ENCODE measurements at regions not wholly inside any gene's neighbourhood (a gene's known extent, or its start where the extent isn't known, plus 50 kb on each side); places are given as distances from the start of the nearest gene placed in this dataset.

DNA sequence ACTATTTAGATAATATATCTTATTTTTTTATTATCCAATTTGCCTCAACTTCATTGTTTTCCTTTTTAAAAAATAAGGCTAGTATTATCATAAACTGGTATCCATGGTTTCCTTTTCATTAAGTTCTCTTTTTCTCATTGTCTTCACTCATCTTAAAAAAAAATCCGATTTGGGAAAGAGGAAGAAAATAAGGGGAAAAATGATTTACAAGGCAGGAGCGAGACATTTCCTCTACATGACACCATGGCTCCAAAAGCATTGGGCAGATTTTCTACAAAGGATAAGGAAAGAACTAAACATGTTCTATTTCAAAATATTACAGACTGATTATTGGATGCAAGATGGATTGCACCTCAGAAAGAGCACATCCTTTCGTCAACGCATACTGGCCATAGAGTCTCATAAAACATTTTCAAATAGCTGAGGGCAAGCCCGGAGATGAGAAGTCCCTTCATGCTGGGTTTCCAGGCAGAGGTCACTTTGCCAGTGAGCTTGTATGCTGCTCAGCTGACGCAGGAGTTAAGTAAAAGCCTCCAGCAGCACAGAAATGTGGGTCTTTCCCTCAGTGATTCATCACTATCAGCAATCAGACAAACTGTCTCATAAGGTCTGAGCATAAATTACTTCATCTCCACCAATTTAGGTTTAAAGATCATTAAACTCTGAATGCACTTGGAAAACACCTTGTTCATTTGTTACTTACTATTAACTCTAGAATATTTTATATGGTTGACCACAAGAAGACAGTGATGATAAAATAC is 129.0 kb upstream of the TNFAIP3 start:
- DNase-seq, result peak; percentile 9

DNA sequence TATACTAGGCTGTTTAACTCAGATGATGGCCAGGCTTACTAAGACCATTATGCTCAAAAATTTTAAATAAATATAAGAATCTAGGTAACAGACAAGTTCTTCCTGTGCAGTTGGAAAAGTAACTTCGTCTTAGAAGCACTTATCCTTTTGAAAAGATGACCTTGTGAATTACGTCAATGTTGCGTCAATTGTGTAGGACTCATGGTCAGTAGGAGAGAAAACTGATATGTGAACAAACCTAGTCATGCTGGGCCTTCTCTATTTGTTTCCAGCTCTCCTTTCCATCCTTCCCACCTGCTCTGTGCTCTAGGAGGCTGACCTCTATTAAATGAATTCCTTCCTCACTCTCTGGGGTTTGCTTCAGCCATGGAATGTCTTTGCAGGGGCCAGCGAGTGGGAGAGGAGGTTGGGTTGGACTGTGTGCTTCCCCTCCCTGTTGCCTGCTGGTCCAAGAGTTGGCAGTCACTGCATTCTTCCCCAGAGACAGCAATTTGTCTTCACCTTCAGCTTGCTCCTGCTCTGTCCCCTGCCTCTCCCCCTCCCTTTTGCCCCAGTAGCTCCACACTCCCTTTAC is 128.0 kb upstream of the TNFAIP3 start:
- DNase-seq, result no peak

DNA sequence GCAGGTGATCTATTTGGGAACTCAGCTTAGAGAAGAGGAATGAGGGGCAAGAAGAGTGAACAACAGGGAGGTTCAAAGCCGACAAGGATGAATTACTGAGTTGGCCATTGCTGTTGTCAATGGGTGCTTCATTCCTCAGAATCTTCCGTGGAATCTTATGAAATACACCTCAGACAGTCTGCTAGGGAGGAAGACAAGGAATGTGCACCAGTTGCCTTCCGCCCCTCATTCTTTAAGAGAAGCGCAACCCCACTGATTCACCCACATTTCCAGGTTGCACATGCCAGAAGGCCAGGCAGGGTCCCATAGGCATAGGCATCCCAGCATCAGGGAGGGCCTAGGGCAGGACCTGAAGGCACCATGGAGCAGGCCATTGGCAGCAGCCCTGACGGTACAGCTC is 127.5 kb upstream of the TNFAIP3 start:
- DNase-seq, result no peak

DNA sequence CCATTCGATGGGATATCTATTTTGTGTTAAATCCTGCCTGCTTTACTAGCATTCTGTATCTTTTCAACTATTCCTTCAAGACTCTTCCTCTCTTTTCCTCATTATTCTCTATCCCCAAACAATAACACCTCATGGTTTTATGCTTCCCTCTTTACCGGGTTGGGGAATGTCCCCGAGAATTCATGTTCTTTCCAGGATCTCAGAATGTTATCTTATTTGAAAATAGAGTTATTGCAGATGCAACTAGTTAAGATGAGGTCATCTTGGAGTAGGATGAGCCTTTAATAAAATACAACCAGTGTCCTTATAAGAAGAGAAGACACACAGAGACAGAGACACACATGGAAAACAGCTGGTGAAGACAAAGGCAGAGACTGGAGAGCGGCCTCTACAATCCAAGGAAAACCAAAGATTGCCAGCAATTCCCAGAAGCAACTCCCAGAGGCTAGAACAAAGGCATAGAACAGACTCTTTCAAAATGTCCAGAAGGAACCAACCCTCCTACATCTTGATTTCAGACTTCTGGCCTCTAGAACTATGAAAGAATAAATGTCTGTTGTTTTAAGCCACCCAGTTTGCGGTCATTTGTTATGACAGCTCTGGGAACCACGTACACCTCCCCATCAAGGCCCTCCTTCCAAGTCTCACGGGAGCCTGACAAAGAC is 126.8 kb upstream of the TNFAIP3 start:
- DNase-seq, result no peak

DNA sequence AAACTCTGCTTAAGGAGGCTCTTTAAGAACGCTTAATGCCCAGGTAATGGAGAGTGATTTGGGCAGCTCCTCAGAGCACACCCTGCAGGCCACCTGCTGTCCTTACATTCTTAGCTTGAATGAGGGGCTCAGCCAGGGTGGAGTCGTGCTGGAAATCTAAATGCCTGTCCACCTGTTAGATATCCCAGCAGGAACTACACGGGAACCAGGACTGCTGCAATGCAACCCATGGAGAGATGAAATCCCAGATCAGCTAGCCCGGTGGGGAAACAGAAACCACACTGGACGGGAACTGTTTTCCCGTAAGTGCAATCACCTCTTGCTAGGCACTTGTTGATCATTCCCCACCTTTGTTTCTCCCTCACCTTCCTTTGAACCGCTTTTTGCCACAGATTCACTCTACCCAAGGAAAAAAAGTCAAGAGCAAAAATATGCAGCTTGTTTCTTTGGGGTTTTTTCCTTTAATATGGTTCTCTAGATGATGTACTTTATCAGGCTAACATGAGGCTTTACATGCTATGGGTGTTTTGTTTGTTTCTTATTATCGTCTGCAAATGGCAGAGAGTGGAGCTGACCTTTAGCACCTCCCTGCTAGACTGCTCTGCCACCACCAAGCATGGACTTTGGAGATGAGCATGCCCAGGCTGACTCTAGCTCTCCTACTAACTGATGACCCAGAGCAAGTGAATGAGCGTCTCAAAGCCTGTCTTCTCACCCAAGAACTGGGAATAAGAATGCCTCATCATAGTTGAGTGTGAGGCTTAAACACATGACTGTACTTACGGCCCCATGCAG is 125.9 kb upstream of the TNFAIP3 start:
- no peak for DNase-seq

DNA sequence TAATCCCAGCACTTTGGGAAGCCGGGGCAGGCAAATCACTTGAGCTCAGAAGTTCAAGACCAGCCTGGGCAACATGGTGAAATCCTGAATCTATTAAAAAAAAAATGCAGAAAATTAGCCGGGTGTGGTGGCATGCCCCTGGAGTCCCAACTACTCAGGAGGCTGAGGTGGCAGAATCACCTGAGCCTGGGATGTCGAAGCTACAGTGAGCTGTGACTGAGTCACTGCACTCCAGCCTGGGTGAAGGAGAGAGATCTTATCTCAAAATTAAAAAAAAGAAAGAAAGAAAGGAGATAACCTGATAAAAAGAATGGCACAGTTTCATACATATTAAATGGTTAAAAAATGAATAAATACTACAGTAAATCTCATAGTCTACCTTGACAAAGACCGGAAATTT is 123.6 kb upstream of the TNFAIP3 start:
- peak; percentile 42 for DNase-seq

DNA sequence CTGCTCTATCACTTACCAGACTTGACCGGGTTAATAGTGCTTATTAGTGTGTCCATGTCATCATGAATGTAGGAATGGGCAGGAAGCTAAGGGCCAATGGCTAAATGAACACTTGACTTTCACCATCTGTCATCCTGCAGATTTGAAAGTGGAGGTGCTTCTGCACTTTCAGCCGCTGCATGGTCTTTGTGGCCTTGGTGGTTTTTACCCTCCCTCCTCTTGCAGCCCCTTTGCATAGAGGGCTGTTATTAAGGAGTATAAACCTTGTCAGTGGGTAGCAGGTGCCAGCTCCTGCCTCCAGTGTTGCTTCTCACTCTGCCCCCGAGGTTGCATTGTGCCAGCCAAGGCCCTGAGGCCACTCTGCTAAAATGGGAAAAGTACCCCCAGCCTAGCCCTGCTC is 122.2 kb upstream of the TNFAIP3 start:
- no peak for DNase-seq

DNA sequence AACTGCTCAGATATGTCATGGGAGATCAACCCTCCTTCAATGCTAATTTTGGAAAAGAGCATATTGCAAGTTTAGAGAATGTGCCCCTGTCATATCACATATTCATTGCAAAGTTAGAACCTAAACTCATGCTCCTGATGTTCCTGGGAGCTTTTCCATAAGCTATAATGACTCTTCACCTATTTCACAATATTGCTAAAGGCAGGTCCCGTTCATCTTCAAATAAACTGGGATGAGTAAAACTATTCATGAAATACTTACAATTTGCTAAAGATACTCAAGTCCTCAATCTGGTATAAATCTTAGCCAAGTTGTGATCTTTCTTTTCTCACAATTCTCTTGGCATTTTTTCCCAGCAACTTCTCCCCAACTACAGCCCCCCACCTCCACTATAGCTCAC is 121.7 kb upstream of the TNFAIP3 start:
- no peak for DNase-seq

DNA sequence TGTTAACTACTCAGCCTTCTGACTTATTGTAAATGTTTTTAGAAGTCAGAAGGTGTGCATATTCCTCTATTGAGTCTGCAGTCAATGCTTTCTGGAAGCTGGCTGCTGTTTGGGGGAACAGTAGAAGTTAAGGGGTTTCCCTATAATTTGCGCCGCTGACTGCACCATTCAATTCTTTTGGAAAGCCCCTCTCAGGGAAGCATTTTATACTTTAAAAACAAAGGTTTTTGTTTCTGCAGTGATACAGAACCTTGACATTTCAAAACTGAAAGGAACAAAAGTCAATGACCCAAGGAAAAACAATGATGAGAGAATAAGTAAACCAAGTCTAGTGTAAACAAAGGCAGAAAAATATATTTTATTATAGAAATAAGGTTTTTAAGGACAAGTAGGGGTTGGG is 120.8 kb upstream of the TNFAIP3 start:
- DNase-seq, result no peak

DNA sequence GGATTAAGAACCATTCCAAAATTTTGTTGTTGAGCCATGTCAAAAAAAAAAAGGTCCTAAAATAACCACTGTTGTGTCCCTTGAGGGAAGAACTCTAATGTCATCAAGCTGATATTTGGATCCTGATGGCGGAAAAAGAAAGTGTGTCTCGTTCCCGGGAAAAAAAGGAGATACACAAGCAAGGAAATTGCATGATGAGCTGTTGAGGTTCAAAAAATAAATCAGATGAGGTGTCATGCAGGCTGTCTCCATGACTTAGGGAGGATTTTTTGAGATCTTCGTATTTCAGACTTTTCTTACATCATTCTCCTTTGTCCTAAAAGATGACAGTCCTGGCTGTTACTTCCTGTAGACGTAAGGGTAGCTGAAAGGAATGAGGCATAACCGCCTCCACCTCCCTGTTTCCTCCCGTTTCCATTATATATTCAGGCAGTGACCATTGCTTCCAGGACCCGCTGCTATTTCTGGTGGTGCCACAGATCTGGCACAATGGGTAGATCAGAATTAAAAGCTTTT is 117.3 kb upstream of the TNFAIP3 start:
- no peak for DNase-seq

DNA sequence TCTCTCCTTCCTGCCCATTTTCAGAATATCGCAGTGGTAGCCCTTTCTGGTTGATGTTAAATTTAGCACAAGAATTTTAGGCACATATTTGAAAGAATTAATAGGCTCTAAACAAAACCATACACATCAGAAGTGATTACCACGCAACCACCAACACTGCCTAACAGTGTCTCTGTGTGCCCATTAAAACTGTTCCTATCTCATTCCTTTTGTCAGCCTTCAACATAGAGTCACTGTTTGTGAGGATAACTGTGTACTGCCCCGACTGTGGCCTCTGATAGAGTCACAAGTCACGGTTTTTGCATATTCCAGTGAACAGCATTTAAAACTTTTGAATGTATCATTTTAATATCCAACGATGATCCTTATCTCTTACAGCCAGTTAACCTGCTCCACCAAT is 116.8 kb upstream of the TNFAIP3 start:
- DNase-seq, result no peak

DNA sequence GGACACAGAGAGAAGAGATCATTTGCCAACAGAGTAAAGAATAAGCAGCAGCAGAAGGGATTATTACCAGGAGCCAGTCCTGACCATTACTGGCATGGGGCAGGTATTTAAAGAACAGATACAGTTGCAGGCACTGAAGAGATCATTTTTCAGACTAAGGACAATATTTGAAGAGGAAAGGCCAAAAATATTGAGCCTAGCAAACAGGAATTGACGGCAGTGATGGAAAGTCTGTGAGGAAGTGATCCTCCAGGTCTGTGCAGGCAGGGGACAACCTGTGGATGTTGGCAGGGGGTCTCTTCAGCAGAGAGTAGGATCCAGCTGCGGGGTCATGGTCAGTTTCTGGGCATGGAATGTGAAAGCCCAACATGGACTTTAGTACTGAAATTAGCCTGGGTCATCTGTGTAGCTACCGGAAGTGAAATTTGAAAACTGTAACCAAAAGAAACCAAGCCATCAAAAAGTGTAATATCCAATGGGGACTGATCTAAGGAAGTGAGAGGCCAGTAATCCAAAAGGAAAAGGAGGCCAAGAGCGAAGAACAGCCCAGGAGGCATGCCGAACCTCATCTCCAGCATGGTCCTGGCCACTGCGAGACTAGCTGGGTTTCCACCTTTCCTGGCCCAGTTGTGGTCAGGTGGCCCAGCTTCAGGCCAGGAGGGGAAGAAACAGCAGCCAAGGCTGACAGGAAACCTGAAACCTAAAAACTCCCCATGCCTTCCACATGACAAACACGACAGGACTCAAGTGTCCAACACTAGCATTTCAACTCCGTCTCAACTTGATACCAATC is 115.1 kb upstream of the TNFAIP3 start:
- DNase-seq, result no peak

DNA sequence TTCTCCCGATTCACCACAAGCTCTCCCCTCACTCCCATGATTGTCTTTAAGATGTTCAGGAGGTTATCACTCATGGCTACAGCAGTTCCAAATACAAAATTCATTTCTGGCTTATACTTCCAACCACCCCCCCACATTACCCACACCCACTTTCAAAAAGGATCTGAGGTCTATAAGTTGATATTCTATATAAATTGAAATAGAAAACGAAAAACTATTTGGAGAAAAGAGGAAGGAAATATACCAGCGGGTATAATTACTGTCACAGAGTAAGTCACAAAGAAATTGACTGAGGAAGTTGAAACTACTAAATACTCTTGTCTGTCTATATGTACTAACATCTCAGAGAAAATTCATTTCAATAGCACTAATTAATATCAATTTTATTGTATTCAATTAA is 112.7 kb upstream of the TNFAIP3 start:
- no peak for DNase-seq

DNA sequence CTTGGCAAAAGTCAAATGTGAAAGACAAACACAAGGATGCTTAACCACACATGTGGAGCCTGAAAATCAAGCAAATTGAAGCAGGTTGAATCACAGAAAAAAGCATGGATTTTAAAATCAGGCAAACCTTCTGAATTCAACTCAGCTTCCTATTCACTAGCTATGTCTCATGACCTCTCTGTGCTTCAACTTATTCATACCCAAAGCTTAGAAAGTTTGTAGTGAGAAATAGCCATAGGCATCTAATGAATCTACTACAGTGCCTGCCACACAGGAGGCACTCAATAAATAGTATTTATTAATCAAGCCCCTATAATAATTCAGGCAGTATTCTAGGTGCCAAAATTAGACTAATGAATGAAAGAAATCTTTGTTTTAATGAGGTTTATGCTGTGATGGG is 112.2 kb upstream of the TNFAIP3 start:
- DNase-seq, result no peak

DNA sequence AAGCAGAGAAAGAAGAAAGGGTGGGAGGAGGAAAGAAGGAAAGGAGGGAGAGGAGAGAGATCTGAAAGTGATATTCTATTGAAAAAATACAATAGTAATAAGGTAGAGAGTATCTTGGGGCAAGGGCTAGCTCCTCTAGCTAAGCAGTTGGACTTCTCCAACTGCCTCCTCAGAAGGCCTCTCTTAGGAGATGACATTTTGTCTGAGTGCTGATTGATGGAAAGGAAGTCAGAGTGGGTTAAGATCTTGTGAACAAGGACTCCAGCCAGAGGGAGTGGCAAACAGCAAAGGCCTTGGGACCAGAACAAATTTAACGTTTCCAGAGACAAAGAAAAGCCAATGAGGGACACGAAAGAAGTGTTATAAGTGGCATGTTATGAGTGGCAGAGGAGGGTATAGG is 111.8 kb upstream of the TNFAIP3 start:
- no peak for DNase-seq

DNA sequence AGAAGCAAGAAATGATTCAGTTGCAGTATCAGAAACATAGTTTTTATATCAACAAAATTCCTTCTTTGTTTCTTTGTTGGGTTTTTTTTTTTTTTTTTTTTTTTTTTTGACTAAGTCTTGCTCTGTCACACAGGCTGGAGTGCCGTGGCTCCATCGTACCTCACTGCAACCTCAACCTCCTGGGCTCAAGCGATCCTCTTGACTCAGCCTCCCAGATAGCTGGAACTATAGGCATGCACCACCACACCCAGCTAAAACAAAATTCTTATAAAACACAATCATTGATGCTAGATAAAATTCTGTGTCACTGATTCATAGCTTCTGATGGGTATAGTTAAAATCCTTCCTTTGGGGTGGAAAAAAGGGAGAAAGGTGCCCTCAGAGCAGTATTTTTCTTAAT is 110.3 kb upstream of the TNFAIP3 start:
- DNase-seq, result no peak

DNA sequence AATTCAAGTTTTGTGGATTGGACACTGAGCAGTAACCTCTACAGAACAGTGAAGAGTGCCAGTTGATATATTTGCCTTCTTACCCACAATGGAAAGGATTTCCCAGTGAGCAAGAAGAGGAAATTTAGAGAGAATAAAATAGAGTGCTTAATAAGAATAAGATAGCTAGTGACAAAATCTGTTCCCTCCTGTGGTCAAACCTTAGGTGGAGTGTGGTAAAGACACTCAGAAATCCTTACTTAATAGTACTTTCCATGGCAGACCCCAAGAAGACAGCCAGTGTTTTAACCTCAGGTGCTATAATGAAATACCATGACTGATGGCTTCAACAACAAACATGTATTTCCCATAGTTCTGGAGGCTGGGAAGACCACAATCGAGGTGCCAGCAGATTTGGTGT is 108.4 kb upstream of the TNFAIP3 start:
- no peak for DNase-seq

DNA sequence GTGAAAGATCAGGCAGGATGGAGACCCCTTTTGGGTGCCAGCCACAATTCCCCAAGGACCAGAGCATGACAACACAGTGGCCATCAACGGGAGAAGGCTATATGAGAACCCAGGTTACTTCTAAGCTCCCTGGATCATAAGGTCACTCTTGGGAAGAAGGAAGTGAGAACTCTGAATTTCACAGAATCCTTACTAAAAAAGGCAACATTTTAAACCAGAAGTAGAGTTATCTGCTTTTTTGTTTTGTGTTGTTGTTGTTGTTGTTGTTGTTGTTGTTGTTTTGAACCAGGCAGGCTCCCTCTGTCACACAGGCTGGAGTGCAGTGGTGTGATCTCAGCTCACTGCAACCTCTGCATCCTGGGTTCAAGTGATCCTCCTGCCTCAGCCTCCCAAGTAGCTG is 107.4 kb upstream of the TNFAIP3 start:
- DNase-seq, result no peak

DNA sequence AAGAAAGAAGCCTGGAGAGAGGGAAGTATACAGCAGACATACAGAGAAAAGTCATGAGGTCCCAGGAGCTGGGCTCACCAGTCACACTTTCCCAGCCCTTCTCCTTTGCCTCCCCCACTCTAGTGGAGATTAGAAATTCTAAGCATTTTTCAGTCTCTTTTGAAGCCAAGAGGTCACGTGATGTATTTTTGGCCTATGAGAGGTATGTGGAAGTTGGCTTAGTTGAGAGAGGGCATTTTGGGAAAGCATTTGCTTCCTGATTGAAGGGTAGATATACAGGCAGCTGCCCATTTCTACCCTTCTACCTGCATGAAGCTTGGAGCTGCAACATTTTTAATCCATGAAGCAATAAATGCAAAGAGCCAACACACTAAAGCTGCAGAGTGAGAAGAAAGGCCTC is 106.0 kb upstream of the TNFAIP3 start:
- DNase-seq, result no peak

DNA sequence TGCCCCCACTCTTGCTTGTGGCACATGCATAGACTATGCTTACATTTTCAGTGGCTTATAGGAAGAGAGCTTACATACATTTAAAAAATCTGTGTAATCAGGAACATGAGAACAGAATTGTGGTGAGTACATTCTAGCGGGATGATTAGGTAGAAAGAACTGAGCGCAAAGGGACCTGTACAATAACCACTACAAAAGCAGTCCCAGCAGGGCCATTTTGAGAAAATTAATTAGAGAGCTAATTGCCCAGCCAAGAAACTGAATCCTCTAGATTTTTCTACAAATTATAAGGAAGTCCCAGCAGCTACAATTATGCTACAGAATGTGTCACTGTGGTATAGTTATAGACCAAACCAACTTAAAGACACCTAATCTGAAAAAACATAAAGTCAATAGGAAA is 105.6 kb upstream of the TNFAIP3 start:
- DNase-seq, result no peak

DNA sequence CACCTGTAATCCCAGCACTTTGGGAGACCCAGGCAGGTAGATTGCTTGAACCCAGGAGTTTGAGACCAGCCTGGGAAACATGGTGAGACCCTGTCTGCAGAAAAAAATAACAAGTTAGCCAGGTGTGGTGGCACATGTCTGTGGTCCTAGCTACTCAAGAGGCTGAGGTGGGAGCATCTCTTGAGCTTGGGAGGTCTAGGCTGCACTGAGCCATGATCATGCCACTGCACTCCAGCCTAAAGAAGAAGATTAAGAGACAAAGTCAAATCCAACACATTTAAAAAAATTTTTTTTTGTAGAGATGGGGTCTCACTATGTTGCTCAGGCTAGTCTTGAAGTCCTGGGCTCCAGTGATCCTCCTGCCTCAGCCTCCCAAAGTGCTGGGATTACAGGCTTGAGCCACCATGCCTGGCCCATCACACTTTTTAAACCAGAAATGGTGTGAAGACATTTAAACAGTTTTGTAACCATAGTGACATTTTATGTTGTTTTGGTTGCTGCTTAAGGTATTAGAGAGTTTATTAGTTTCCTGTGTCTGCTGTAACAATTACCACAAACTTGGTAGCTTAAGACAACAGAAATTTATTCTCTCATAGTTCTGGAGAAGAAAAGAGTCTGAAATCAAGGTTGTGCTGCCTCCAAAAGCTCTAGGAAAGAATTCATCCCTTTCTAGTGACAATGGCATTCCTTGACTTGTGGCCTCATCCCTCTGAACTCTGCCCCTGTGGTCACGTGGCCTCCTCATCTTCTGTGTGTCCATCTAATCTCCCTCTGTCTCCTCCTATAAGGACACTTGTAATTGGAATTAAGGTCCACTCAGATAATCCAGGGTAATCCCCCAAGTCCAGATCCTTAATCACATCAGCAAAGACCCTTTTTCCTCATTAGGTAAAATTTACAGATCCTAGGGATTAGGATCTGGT is 104.6 kb upstream of the TNFAIP3 start:
- no peak for DNase-seq
